Inflammatory macrophage treated with lipopolysaccharide for 4 hours (primary cell): ENCODE measurements at regions not wholly inside any gene's neighbourhood (a gene's known extent, or its start where the extent isn't known, plus 50 kb on each side); places are given as distances from the start of the nearest gene placed in this dataset.

Source experiments
- DNase-seq: peaks from one replicate; pipeline ENCODE4 v3.0.0-alpha.2; 2020

DNA sequence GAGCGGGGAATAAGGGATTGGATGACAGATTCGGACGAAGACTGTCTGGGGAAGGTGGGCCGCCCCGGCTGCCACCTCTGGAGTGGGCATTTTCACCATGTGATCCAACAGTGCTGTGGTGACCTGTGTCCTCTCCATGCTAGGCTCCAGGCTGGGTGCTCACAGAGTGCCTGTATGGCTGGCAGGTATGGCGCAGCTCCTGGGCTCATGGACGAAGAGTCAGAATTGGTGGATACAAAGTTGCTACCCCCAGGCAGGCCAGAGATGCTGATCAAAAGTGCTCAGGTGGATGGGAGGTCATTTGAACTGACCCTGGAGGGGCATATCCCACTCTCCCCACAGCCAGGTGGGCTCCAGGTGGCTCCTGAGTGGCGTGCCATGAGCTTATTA lies 111.3 kb upstream of the UQCRFS1 start:
- DNase-seq: no peak

DNA sequence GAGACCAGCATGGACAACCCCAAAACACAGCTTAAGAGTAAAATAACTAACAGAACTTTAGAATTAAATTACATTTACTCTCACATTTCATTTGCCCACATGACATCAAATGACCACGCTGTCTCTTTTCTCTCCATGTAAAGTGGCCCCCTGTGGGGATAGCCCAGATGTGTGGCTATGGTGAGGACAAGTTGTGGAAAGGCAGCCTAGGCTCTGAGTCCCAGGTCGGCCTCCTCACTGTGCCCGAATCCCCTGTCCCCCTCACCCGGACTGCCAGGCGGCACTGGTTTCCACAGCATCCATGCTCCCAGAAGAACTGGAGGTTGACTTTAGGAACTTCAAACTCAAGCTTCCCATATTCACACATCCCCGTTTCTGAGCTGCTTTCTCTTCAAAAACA lies 111.8 kb upstream of the UQCRFS1 start:
- no peak for DNase-seq

DNA sequence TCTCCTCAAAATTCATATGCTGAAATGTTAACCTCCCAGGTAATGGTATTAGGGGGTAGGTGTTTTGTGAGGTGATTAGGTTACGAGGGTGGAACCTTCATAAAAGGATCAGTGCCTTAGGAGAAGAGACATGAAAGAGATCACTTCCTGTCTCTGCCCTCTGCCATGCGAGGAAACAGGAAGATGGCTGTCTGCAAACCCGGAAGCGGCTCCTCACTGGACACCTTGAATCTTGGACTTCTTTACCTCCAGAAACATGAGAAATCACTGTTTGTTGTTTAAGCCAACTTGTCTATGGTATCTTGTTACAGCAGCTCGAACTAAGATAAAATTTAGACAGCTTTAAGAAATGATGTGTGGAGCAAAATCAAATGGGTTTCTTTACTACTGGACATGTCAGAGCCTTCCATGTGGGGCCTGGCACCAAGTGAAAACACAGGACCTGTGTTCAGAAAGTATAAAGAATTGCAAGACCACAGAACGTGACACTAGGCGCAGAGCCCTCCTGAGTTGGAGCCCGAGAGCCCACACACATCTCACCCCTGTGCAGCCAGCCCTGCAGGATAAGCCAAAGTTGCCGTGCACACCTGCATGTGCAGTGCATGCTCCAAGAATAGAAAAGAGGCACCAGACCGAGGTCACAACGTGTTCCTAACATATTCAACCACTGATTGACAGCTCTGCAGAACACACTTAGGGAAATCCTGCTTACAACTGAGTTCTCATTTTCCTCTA lies 112.5 kb upstream of the UQCRFS1 start:
- DNase-seq: no peak

DNA sequence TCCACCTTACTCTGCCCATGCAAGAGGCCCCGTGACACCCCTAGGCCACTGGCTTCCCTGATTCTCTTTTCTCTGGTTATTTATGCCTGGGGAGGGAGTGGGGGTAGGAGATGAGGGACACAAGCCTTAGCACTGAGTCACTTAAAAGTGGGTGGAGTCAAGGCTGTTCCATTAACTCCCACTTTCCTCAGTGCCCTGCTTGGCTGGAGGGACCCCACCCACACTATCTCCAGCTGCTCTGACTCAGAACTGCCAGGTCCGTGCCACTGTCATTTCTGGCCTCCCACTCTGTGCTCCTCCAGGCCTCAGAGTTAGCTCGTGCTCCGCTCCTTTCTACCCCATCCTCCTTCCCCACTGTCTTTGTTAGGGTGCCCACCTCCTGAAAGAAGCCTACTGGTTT lies 113.4 kb upstream of the UQCRFS1 start:
- no peak for DNase-seq

DNA sequence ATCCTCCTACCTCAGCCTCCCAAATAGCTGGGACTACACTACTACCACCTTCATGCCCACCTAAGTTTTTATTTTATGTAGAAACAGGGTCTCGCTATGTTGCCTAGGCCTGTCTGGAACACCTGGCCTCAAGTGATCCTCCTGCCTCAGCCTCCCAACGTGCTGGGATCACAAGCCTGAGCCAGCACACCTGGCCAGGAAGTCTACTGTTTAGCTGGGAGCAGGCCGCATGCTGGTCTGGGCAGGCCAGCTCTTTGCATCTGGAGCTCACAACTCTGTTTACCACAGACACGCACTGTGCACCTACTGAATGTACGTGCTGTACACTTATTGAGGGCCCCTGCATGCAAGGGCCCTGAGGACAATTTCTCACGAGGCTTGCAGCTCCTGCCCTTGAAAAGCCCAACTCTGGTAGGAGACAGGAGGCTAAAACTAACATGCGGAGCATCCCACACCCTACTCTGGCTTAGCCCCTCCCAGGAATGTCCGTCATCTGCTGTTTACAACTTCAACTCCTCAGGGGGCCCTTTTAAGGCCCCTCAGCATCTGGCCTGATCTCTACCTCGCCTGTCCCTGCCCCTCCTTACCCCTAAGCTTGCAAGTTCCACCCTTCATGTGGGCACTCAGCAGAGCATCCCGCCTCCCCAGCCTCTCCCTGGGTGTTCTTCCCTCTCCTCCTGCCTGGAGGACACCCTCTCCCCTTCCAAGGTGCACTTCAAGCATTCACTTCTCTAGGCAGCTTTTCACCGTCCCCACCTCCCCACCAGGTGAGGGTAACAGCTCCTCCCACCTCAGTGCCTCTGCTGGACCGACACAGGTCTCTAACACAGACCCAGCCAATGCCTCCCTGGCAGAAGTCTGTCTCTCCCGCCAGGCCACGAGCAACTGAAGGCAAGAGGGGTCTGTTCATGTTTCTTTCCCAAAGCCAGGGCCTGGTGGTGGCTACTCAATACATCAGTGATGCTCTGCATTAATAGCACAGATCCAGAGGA lies 114.2 kb upstream of the UQCRFS1 start:
- no peak for DNase-seq

DNA sequence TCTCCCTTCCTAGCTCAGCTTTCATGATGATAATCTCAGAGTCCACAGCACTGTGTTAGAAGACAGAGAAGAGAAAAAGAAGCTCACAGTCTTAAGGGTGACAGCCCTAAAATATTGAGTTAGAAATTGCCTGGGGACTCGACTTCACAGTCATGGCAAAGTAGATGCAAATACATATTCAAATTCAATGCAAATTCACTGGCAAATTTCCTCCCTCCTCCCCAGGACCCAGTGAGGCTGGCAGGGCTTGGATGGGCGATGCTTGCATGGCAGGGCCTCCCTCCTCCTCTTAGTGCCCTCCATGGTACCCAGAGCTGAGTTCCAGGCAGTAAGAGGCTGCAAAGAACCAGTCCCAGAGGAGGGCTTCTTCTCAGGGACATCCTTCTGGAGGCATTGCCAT lies 115.6 kb upstream of the UQCRFS1 start:
- no peak for DNase-seq

DNA sequence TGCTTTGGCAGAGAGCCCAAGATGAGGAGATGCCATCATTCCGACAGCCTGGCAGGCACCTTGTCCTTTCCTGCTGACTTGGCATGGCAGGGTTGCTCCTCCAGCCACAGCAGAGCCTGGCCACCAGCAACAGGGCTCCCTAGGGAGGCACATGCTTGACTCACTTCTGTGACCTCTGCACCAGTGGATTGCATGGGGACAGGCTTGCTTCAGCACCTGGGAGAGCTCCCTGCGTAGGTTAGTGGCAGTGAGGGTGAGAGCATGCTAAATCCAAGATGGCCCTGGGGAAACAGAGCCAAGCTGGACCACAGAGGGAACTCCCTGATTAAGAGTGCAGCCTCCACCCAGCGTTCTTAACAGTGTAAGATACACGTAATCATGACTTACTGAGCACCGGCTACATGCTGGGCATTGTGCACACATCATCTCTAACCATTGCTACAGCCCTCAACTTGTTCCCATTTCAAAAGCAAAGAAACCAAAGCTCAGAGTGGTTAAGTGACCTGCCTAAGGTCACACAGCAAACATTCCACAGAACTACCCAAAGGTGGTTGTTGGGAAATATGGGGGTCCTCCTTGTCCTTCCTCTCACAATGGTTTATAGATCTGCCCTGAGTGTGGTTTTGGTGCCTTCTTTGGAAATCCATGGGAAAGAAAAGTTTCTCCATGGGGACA lies 116.6 kb upstream of the UQCRFS1 start:
- DNase-seq: no peak

DNA sequence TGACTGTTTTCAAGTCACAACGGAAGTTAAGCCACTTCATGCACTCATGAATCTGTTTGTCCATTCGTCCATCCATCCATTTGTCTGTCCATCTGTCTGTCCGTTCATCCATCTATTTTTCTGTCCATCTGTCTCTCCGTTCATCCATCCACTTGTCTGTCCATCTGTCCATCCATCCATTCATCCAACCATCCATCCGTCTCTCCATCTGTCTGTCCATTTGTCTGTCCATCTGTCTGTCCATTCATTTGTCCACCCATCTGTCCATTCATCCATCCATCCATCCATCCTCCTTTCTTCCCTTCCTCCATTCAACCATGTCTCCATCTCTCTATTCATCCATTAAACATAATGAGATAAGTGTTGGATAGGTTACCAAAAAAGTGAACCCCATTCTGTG lies 123.5 kb upstream of the UQCRFS1 start:
- no peak for DNase-seq

DNA sequence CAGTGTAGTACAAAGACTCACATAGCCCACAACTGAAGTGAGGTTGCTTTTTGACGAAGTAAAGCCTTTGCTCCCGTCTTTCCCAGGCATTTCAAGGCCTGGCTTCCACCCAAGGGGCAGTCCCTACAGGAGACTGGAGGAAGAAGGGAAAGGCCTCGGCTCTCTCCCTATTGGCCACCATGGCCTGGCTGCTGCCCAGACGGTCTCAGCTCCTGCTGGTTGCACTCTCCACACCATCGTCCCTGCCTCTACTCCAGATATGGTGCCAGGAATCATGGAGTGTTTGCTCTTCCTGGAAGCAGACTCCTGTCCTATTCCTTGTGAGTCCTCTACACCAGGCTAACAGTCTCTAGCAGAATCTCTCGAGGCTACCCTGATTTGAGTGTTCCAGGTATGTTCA lies 124.1 kb upstream of the UQCRFS1 start:
- DNase-seq: no peak

DNA sequence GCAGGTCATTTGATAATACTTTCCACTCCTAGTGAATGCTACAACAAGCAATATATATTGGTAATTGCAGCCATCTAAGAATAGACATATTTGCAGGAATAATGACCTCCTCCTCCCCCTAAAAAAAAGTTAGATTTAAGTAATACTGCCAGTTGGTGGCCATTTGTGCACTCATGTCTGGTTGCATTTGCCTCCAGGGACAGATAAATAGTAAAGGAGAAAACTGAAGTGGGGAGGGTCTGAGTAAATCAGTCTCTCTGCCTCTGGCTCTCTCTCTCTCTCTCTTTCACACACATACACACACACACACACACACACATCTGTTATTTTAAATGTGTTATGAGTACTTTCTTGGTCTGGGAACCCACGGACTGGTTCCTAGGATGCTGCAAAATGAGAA lies 125.5 kb upstream of the UQCRFS1 start:
- DNase-seq: no peak

DNA sequence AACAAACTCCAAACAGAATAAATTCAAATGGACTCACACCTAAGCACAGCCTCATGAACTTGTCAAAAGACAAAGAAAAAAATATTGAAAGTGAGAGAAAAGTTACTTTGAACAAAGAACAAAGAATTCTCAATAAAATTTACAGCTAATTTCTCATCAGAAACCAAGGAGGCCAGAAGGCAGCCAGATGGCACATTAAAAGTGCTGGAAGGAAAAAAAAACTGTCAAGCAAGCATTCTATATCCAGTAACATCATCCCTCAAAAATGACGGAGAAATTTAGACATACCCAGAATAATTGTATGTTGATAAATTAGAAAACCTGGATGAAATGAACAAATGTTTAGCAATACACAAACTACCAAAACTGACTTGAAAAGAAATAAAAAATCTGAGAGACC lies 129.8 kb upstream of the UQCRFS1 start:
- DNase-seq: no peak

DNA sequence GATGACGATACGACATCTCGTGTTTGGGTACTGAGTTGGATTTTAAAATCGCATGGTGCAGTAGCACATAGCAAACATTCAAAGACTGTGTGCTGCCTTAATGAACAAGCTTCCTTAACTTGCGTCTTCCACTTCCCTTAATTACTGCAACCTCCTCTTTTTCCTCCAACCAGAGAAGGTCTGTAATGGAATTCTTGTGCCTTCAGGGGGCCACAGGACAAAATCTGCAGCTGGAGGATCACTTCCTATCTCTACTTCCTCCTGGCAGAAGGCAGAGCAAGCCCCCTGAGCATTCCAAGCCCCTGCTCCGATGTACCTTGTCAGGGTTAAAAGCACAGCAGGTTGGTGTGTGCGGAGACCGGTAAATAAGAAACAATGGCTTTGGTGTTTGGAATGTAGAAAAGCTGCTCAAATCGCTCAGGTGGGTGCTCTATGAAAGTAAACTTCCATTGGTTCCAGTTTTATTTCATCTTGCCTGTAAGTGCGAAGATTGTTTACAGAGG lies 151.3 kb upstream of the UQCRFS1 start:
- no peak for DNase-seq

DNA sequence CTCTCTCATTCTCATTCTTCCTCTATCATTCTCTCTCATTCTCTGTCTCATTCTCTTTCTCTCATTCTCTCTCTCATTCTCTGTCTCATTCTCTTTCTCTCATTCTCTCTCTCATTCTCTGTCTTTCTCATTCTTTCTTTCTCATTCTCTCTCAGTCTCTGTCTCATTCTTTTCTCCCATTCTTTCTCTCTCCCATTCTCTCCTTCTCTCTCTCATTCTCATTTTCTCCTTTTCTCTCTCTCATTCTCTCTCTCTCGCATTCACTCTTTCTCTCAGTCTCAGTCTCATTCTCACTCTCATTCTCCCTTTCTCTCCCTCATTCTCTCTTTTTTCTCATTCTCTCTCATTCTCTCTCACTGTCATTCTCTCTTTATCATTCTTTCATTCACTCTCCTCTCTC lies 152.0 kb upstream of the UQCRFS1 start:
- no peak for DNase-seq

DNA sequence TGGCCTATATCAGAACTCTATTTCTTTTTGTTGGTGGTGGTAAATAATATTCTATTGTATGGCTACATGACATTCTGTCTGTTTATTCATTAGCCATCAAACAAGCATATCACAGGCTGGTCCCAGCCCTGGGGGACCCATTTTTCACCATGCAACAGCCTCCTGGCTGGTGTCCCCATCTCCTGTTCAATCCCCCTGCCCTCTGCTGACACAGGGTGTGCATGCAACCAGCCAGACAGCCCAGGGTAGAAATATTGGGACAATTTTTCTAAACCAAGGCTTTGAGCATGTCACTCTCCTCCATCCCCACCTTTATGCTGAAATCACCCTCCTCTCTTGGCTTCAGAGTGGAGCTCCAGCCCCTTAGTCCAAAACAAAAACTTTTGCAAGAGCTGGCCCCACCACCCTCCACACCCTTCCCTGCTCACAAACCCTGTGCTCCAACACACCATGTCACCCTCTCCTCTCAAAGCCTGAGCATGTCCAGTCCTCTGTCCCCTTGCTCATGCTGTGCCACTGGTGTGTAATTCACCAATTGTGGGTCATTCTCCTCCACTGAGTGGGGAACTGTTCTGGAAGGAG lies 153.0 kb upstream of the UQCRFS1 start:
- no peak for DNase-seq

DNA sequence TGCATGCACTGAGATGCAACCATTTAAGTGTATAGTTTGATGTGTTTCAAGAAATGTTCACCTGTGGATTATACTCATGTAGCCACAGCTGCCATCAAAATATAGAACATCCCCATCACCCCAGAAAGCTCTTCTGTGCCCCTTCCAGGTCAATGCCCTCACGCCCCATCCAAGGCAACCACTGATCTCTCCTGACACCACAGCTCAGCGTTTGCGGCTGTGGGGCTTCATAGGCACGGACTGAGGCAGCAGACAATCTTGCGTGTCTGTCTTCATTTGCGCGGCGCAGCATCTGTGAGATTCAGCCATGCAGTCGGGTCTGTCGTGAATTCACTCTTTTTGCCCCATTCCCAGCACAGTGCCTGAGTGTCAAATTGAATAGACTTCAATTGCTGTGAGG lies 153.8 kb upstream of the UQCRFS1 start:
- no peak for DNase-seq

DNA sequence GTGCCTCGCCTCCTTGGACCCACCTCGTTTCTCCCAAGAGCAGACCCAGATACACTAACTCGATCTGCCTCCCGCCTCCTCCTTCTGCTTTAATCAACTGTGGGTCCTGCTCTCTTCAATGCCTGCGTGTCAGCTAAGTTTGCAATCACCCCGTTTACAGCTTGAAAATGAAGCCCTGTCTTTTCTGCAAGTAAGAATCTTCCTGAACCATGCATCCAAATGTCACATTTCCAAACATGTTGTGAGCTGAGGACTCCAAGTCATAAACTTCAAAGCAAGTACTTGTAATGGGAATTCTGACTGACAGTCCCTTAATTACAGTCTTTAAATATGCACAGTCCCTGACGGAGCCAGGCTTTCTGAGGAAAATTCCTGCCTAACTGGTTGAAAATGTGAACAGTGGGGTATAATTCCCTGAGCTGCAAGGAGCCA lies 154.9 kb upstream of the UQCRFS1 start:
- no peak for DNase-seq

DNA sequence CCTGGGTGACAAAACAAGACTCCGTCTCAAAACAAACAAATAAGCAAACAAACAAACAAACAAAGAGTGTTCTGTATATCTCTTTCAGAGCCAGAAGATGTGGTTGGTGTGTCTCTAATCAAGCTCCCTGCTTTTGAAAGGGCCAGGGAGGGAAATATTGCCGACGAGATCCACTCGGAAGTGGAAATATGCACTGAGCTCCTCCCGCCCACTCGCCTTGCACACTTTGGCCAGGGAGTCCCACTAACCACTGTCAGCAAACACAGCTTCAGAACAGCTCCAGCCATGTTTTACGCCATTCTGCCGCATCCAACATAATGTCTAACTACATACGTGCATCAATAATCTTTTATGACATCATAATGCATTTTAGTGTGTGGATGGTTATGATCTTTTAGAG lies 155.5 kb upstream of the VSTM2B start:
- DNase-seq: no peak

DNA sequence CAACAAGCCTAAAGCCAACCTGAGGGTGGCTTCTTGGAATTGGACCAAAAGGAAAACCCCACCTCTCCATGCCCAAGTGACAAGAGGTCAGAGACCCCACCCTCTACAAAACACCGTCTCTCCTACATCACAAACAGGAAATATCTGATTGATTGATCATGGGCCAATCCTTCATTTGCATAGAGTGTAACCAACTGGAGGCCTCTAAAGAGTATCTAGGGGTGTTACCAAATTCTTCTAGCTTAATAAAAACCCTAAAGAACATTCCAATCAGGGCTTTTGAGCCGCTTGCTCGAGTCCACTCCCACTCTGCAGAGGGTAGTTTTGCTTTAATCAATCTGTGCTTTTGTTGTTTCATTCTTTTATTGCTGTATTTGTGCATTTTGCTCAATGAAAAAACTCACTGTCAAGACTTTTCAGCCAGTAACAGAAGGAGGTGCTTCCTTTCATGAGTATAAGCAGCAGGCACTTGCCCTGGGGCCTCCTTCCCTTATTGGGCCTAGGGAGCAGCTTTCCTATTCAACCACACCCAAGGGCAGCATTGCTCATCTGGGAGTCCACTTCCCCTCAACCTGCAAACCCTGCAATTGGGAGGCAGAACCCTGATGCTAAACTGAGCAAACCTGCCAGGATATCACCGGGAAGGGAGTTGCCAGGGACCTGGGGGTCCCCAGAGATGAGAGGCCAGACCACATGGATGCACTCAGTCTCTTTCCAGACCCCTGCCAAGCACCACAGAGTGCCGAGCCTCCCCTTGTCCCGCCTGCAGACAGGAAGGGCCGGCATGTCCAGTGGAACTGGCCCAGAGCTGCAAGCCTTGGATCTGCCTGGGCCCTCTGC lies 154.3 kb upstream of the VSTM2B start:
- DNase-seq: no peak

DNA sequence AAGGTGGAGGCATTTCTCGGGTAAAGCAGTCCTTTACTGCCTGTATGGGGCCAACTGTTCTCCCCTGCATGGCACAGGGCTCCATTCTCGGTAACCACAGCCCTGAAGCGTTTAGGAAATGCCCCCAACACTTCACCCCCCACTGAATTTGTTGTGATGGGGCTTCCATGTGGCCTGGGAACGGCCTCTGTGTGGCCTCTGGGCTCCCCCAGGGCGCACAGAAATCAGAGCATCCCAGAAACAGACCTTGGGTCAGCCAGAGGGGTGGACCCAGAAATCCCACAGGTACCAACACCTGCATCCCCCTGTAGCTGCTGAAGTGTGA lies 153.7 kb upstream of the VSTM2B start:
- no peak for DNase-seq

DNA sequence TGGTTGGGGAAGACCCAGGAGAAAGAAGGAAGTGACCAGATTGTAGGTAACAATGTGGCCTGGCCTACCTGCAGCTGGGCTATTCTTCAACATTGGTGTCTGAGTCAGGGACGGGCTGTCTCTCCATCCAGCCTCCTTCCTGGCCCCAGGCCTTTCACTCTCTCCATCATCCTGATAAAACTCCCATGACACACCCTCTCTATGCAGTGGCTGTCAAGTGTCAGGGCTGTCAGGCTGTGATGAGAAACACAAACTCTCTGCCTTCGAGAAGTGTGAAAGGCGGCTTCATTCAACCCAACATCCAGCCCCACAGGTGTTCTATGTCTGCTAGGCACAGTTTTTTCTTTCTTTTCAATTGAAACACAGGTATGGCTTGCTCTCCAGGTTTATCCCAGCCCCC lies 153.3 kb upstream of the VSTM2B start:
- DNase-seq: no peak

DNA sequence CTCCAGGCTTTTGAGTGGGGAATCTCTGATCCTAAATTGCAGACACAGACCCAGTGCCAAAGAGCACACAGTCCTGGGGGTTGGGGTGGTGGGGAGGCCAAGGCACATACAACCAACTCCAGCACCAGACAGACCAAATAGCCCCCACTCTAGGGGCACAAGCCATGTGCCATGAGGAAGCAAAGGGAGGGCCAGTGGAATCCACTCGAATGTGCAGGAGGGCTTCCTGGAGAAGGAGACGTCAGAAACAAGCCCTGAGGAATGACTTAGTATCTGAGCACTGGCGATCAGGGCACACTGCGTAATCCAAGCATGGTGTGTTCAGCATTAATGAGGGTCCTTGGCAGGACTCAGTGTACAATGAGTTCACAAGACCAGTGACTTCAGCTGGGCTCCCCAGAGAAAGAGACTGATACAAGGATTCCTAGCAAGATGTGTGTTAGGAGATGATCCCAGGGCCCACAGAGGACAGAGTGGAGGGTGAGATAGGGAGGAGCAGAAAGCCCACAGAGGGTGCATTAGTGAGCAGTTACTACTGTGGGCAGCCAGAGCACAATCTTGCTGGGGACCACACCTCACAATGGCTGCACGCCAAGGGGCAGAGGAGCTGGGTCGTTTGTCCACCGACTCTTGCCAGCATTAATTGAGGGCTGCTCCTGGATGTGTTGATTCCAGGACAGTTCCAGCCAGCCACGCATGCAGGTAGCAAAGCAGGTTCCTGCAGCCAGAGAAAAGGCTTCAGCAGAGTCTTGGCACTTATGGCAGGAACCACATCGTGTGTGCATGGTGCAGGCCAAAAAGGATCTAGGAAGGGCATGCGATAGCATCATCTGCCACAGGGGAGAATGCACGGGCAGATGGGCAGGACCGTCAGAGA lies 152.6 kb upstream of the VSTM2B start:
- DNase-seq: no peak
